ENCODE measurements at regions not wholly inside any gene's neighbourhood (a gene's known extent, or its start where the extent isn't known, plus 50 kb on each side); places are given as distances from the start of the nearest gene placed in this dataset.
"Not testable (repeated sequence)": the region's sequence is repeated elsewhere in the genome, so short reads cannot be mapped to it uniquely, and the experiment has no call there.

DNA sequence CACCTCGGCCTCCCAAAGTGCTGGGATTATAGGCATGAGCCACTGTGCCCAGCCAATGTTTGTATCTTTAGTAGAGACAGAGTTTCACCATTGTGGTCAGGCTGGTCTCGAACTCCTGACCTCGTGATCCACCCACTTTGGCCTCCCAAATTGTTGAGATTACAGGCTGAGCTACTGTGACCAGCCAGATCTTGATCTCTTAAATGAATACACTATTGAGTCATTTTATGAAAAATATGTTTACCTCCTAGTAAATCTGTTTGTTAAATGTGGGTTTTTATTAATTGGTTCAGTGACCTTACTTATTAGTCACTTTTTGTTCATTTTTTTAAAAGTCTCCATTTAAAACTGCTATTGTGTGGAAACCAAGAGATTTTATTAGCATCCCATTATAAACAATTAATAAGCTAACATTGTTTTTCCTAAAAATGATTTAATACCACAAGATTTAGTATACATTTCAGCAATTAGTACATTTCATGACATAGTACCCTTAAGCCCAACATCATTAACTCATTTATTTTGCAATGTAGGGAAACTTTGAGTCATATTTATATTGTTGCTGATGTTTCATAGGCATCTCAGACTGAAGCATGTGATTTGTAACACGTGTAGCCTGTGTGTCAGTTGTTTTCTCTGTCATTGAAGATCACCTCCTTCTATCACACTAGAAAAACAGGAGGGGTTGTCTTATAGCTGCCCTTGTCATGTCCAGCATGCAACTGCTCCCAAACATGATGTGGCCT is 261.2 kb downstream of the TAF11L14 start:
- no peak for DNase-seq

DNA sequence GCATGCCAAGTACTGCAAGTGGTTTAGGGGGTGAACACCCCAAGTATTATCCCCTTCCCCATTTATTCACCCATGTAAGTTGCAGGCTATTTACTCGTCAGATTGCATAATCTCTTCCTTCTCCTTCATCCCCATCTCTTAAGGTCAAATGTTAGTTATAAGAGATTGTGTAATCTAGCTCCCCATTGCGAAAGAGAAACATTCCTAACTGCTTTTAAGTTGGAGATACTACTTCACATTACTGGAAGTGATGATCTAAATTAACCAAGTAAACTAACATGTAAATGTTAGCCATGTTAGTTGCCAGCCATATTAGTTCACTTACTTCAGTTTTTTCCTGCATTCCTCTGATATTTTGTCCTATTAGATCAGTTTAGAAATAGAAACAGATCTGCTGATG is 262.3 kb downstream of the TAF11L14 start:
- DNase-seq = no peak

DNA sequence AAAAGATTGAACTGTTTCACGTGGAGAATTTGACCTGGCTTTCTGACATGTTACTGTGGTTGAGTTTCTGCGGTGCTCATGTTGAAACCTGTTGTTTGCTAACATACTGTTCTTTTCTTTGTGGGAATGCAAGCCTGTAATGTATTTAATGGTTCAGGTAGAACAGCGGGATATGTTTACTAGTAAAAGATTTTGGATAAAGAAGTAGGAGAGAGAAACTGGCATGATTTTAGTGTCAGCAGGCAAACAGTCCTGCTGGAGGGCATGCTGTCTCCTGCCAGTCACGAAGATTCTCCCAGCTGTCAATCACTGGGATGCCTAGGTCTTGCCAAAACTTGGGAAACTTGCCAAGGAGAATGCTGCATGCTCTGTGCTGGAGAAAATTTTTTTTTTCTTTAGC is 263.5 kb downstream of the TAF11L14 start:
- DNase-seq = no peak

DNA sequence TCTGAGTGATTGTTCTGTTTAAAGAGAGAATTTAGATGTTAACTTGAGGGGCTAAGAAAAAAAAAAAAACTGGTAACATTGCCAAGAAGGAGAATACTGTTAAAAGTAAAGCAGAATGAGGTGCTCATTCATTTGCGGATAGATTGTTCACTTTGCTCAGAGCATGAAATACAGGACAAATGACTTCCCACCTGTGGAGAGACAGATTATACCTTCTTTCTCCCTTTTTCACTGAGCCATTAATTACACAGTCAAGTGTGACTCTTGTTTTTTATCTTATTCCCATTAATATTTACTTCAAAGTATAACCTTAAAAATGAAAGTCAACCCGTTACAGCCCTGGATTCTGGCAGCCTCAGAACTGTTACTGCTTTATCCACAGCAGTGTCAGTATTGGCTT is 264.5 kb downstream of the TAF11L14 start:
- no peak for DNase-seq

DNA sequence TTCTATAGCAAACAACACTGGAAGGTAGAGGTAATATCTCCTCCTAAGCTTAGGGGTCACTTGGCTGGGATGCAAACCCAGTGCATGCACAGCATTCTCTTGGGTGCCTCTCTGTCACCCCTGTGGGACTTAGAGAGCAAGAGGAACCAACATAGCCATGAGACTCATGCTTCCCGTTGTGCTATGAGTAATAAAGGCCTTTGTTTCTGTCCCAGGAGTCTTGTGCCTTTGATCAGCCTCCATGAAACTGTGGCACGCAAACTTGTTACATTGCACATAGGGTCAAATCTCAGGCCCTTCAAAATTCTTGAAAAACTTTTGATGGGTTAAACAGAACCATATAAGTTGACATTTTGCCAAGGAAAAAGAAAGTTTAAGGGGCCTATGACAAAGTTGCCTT is 272.8 kb downstream of the TAF11L14 start:
- DNase-seq = no peak

DNA sequence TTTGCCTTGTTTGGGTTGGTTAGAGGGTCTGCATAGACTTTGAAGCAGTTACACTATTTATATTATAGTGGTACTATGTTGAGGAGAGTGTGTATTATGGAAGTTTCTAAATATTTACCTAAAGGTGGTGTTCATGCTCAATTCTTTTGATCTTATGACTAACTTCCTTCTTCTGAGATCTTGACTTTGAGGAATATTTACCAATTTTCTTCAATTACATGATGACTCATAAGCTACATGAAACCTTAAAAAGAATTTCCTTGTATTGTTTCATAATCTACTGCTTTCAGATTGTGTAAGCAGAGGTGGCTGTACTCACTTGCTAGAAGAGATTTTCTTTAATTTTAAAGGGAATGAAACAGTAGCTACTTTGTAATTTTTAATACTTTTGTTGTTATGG is 276.1 kb downstream of the TAF11L14 start:
- DNase-seq = no peak

DNA sequence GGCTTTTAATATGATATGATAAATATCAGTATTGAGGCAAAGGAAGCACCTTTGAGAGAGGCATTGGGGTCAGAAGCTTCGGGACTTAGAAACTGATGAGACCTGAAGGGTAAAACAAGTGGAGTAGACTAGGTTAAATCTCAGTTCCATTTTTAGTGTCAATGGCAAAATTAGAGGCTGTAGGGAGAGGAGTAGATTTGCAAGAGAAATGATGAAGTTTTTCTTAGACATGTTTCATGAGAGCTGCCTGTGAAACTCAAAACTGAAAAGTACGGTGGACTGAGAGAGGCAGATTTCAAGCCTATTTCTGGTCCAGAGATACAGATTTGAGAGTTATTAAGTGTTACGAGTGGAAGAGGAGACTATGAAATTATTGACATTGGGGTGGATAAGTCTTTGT is 278.5 kb downstream of the TAF11L14 start:
- DNase-seq = no peak

DNA sequence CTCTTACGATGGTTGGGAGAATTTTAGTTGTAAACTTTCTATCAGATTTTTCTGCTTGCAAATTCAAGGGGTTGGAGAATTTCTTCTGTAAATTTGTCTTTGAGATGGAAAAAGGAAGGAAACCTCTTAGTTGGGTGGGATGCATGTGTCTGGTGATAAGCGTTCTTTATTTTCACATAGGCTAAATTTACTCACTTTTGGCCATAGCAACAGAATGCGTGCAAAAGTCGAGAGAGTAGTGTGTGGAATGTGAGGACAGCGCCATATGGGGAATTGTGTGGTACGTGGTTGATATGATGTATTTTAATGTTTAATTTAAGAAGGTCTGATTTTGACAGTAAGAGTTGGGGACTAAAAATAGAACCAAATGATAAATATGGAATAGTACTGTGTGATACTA is 282.2 kb downstream of the TAF11L14 start:
- DNase-seq = no peak

DNA sequence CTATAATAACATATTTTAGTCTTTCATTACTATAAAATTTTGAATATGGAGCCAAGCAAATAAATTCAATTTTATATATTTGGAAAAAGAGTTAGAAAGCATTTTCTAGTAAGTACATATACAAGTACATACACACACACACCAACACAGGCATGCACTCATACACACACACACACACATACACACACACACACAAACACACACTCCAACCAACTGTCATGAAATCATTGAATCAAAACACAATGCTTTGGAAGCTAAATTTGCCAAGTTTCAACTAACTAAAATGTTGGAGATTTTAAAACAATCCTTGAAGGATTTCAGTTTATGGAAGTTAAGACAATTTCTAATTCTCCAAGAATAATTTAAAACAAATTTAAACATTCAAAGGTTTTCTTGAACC is 283.2 kb downstream of the TAF11L14 start:
- DNase-seq = no peak

DNA sequence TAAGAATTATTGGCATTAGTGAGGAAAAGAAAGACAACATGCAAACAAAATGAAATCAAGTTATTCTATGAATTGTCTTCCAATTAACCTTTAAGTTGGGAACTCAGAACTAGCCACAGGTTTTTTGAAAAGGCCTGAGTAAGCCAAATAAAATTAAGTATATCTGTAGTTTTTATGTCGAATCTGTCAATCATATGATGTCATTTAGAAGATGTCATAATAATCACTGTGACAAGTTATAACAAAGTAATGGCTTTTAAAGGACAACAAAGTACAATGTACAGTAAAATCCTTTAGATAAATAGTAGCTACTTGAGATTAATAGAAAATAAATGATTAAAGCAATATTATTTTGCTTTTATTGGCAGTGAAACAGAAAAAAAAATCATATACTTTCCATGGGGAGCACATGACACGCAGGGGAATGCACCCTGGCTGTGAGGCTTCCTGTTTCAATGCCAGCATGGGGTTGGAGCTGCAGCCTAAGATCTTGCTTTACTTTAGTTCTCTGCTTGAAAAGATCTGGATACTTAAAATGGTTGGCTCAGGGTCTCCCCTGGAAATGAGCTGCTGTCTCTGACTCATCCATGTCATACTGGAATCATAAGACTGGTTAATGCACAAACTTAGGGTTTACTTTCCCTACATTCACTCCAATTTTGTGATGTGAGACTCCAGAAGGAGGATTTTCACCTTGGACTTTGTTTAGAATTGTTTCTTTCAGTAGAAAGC is 284.3 kb downstream of the TAF11L14 start:
- no peak for DNase-seq

DNA sequence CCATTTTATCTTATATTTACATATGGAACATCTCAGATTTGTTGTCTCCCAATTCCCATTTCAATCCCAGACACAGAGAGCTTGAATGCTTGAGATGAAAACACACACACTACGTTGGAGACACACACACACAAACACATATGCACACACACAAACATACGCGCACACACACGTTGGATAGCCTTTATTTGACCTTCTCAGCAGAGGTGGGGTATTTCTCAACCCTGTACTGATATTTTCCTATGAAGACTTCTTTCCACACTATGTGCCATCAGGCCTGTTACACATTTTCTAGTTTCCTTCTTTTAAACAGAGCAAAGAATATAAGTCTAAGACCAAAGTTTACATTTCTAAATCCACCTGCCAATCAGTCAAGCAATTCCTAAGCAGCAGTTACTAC is 291.0 kb downstream of the TAF11L14 start:
- no peak for DNase-seq

DNA sequence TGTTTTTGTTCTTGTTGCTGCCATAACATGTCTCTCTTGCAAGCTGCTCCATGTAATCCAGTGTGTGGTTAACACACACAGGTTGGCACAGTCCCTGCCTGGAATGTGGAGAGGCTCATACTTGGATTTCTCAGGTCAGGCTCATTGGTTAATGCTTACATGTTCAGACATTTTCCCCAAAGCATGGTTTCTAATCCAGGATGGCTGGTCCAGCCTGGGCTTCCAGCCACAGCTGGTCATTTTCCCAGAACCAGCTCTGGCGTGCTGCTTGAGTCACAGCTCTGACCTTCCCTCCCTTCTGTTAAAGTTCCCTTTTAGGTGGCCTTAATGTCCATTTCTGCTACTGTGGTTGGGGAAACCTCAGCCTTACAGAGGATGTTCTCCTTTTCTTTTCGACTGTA is 294.3 kb downstream of the TAF11L14 start:
- DNase-seq = no peak

DNA sequence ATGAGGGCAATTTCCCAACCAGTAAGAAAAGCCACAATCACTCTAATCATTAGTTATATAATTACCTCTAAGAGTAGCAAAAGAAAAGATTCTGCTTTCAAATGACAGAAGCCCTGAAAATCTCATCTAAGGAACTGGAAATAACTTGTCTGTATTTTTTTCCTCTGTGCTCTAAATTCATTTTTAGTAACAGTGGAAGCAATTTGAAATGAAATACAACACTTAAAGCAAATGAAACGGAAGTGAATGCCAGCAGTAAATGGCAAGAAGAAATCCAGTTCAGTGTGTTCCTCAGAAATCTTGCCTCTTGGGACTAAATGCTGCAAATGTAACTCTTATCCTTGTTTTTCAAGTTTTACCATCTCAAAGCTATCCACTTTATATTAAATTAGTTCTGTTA is 294.9 kb downstream of the TAF11L14 start:
- DNase-seq = no peak

DNA sequence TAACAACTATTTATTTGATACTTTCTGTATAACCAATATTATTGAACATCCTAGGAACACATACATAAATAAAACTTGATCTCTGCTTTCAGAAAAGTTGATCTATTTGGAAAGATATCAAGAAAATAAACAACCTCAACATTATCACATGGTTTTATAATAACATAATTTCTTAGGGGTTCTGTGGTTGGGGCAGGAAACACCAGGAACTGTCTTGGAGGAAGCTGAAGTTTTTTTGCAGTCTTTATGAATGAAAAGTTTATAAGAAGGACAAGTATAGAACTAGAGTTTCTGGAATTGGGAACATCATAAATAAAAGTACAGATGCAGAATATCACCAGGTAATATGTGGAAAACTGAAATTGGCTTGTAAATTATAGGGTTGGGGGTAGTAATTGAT is 296.1 kb downstream of the TAF11L14 start:
- DNase-seq = no peak

DNA sequence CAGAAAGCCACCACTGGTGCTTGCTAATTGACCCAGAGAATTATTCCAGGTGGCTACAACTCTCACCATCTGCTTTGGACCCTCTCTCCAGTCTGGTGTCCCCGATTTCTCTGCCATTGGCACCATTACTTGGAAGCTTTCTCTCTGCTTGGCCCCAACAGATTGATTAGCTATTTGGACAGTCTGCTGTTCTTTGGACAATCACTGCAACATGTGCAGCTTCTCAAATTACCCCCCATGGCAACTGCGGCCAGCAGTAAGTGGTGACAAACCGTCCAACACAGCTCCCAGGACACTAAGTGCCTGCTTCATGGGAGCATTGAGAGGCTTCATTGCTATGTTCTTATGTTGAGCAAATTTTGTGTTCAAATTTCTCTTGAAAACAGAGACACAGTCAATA is 309.8 kb downstream of the TAF11L14 start:
- no peak for DNase-seq

DNA sequence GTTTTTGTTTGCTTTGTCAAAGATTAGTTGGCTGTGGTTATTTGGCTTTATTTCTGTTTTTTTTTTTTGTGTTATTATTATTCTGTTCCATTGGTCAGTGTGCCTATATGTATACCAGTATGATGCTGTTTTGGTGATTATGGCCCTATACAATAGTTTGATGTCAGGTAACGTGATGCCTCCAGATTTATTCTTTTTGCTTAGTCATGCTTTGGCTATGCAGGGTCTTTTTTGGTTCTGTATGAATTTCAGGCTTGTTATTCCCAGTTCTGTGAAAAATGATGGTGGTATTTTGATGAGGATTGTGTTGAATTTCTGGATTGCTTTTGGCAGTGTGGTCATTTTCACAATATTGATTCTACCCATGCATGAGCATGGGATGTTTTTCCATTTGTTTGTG is 312.8 kb downstream of the TAF11L14 start:
- DNase-seq = no peak

DNA sequence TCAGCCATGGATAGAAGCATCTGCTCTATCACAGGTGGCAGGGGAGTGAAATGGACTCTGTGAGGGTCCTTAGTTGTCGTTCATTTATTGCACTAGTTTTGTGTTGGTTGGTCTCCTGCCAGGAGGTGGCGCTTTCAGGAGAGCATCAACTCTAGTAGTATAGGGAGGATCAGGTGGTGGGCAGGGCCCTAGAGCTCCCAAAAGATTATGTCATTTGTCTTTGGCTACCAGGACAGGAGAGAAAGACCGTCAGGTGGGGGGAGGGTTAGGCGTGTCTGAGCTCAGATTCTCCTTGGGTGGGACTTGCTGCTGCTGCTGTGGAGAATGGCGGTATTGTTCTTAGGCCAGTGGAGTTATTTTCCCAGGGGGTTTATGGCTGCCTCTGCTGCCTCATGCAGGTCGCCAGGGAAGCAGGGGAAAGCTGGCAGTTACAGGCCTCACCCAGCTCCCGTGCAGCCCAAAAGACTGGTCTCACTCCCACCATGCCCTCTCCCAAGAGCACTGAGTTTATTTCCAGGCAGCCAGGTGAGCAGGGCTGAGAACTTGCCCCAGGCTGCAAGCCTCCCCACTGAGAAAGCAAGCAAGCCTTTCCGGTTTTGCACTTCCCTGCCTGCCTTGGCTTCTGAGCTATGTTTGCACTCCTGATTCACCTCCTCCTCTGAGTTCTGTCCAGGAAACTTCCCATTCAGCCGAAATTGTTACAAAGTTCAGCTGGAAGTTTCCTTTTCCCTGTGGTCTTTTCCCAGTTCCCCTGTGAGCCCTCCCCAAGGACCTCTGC is 317.3 kb downstream of the TAF11L14 start:
- no peak for DNase-seq

DNA sequence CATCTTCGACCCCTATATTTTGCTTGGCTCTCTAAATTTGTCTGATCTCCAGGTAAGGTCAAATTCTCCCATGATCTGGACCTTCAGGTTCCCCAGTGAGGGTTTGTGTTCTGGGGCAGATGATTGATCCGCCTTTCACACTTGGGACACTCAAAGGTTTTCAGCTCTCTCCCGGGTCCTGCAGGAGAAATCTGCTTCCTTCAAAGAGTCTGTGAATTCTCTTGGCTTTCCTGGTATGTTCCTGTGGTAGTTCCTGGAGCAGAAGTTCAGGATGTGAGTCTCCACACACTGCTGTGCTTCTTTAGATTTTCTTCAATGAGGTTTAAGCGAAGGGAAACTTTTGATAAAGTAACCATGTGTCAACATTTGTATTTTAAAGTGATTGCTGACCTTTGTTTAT is 318.0 kb downstream of the TAF11L14 start:
- DNase-seq = no peak

DNA sequence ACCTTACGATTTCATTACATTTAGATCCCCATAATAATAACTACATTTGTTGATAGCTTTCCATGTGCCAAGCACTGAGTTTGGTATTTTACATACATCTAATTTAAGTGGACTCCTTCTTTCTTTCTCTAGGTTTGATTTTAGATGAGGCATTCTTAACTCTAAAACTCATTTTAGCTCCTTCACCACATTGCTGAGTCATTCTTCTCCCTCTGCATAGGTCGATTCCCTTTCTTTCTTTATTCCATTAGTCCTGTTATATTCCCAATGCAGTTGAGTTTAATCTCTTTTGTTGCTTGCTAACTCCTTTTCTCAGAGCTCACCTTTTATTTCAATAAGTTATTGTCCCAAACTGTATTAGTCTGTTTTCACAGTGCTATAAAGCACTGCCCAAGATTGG is 329.8 kb downstream of the TAF11L14 start:
- DNase-seq = no peak

DNA sequence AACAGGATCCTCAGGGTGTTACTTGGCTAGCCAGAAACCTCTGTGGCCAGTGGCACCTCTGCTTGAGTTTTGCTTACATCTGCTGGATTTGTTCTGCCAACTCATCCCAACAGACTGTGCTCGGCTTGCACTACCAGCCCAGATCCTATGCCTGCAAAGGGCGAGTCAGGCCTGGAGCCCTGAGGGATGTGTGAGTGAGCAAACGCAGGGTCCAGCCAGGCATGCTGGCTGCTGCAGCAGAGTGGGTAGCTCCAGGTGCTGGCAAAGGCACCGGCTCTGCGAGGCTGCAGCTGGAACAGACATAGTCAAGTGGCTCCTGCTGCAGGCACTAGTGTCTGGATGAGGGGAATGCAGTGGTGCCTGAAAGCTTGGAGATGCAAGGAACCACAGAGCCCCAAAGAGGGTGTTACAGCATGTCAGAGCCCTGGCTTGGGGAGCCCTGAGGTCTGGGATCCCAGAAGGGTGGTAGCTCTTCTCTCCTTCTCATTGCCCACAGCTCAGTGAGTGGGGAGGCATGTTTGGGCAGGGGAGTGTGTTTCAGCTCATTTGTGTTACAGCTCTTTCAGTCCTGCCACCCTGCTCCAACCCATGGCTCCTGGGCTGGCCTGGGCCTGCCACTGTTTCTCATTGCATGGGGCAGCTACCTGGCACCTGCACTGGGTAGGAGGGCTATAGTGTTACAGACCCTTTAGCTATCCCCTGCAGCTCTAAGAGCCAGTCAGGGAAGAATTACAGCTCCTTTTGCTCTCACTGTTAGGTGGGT is 332.6 kb downstream of the TAF11L14 start:
- no peak for DNase-seq

DNA sequence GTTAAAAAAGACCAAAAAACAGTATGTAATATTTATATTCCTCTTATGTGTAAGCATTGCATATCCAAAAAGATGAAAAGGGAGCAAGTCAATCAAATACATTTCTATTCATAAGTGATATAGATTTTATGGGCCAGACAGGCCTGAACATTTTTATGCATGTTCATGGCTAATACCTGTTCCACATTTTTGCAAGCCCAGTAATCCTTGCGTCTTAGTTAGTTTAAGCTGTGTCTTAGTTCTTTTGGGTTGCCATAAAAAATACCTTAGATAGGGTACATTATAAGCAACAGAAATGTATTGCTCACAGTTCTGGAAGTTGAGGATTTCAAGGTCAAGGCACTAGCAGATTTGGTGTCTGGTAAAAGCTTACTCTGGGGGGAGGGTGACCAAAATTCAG is 342.1 kb downstream of the TAF11L14 start:
- no peak for DNase-seq

DNA sequence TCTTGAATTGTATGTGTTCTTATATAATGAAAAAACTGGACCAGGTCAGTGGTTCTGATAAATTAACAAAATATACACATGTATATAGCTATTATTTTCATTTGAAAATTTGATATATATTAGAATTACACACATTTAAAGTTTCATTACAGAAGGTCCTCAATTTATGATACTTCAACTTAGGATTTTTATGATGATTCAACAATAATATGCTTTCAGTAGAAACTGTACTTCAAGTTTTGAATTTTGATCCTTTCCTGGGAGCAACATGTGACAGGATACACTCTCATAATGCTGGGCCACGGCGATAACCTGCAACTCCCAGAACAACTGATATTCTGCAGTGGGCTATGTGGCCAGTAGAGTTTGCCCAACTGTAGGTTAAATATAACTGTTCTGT is 344.7 kb downstream of the TAF11L14 start:
- DNase-seq = no peak

DNA sequence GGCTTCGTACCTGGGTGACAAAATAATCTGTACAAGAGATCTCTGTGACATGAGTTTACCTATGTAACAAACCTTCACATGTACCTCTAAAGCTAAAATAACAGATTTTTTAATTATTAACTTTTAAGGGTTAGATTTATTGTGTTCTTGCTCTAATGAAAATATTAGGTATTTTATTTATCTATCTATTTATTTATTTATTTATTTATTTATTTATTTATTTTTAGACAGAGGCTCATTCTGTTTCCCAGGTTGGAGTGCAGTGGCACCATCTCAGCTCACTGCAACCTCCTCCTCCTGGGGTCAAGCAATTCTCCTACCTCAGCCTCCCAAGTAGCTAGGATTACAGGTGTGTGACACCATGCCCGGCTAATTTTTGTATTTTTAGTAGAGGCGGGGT is 348.4 kb downstream of the TAF11L14 start:
- not testable (repeated sequence) for DNase-seq

Measured in stimulated activated CD4-positive, alpha-beta T cell treated with anti-CD3 and anti-CD28 coated beads, Interleukin-15, amount 100 ng/mL, for 24 hours (primary cell).